ENCODE measurements at regions not wholly inside any gene's neighbourhood (a gene's known extent, or its start where the extent isn't known, plus 50 kb on each side); places are given as distances from the start of the nearest gene placed in this dataset.
"Not testable (repeated sequence)": the region's sequence is repeated elsewhere in the genome, so short reads cannot be mapped to it uniquely, and the experiment has no call there.

DNA sequence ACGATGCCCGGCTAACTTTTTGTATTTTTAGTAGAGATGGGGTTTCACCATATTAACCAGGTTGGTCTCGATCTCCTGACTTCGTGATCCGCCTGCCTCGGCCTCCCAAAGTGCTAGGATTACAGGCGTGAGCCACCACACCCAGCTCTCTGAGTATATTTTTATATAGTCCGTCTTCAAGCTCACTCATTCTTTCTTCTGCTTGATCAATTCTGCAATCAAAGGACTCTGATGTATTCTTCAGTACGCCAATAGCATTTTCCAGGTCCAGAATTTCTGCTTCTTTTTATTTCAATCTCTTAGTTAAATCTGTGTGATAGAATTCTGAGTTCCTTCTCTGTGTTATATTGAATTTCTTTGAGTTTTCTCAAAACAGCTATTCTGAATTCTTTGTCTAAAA is 281.9 kb upstream of the PMFBP1 start:
- DNase-seq: not testable (repeated sequence)

DNA sequence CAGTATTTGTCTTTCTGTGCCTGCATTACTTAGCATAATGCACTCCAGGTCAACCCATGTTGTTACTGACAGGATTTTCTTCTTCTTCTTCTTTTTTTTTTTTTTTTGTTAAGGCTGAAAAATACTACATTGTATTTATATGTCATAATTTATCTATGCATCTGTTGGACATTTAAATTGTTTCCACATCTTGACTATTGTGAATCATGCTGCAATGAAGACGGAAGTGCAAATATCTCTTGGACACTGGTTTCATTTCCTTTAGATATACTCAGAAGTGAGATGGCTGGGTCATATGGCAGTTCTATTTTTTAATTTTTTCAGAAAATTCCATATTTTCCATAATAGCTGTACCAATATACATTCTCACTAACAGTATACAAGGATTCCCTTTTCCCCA is 272.7 kb upstream of the PMFBP1 start:
- no peak for DNase-seq

DNA sequence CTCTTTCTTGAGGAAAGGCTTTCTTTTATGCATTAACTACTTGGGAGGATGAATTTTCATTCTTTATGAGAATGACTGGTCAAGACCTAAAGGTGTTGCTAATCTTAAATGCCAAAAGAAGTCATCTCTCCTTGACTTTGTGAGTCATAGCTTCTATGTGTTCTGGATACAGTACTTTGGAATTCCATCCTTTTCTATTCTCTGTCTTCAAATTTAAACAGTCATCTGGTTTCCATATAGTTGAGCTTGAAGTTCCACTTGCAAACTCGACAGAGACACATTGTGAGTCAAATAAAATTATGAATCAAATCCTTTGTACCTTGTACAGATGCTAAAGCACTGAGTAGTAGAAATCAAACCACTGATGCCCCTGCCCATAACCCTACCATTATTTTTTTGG is 271.9 kb upstream of the PMFBP1 start:
- DNase-seq: no peak

DNA sequence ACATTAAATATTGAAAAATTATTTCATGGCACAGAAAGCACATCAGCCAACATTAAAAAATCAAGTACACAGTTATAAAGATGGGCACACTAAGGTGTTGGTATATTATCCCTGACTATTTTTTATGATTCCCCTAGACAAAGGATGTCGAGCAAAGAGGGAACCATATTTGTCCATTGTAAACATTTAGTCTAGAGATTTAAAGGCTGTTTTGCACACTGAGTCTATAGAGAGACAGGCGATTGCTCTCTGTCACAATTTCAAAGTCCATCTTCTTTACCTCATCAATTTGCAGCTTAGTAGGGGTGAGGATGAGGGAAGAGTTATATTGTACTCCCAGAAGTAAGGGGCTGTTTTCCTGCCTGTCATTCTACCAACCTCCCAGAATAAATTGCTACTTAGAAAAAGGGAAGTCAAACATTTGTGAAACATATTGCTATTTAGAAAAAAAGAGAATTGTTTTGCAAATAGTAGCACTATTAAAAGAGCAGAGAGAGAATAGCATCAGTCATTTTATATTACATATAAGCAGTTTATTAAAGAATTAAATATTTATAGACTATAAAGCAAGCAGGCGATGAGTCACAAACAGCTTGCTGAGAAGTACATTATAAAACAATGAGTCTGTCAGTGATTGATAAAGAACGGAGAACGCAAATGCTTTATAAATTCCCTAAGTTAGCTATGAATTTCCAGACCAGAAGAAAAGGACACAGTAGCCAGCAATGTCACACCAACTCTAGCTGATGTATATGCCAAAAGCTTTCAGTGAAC is 270.6 kb upstream of the PMFBP1 start:
- no peak for DNase-seq

DNA sequence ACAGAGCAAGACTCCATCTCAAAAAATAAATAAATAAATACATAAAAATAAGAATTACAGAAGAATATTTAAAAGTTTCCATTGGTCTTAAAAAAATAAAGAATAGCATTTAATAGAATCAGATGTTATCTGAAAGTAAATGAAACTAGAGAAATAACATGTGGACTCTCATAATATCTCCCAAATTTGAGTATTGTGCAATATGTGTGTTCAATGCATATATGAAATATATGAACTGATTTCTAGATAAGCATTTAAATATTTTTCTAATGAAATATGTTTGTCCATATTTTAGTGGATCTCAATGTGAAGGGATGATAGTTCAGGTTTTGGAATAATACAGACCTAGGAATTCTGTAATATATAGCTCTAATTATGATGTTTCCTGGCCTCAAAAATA is 265.9 kb upstream of the PMFBP1 start:
- no peak for DNase-seq

DNA sequence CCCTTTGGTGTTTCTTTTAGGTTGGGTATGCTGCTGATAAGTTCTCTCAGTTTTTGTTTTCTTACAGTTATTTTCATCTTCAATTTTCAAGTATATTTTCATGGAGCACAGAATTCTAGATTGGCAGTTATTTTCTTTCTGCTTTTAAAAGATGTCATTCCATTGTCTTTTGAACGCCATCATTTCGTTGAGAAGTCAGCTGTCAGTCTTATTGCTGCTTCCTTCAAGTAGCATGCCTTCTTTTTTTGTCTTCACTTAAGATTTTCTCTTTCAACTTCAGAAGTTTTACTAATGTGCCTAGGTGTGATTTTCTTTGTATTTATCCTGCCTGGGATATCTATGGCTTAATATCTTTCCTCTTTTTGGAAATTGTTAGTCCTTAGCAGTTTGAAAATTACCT is 262.2 kb upstream of the PMFBP1 start:
- no peak for DNase-seq

DNA sequence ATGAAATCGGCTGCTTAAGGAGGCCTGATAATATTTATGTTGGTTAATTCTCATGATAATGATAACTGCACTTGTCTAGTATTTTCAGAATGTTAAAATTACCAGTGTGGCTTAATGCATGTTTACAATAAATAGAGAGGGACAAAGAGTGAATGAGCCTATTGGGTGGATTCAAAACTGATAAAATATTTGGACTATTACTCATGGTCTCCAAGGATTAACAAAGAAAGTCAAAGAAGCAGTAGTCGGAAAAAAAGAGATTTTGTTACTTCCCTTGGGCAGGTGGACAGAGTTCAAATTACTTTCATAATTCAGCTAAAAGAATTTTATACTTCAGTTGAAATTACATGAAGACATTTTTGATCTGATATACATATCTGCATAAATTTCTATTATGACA is 258.2 kb upstream of the PMFBP1 start:
- no peak for DNase-seq

DNA sequence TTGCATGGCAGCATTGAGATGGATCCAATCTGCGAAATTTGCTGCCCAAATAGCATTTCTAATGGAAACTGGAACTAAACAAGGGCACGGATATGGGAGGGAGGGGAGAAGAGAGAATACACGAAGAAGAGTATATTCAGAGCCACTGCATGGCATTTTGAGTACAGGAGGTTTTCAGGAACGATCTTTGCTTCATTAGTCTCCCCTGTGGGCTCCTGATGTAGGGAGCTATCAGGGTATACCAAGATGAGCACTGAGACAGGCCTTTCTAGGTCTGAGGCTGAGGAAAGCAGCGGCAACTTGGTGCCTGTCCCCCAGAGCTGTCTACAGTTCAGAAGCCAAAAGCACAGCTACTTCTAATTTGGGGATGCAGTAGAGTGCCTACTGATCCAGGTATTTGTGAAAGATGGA is 257.7 kb upstream of the PMFBP1 start:
- no peak for DNase-seq

DNA sequence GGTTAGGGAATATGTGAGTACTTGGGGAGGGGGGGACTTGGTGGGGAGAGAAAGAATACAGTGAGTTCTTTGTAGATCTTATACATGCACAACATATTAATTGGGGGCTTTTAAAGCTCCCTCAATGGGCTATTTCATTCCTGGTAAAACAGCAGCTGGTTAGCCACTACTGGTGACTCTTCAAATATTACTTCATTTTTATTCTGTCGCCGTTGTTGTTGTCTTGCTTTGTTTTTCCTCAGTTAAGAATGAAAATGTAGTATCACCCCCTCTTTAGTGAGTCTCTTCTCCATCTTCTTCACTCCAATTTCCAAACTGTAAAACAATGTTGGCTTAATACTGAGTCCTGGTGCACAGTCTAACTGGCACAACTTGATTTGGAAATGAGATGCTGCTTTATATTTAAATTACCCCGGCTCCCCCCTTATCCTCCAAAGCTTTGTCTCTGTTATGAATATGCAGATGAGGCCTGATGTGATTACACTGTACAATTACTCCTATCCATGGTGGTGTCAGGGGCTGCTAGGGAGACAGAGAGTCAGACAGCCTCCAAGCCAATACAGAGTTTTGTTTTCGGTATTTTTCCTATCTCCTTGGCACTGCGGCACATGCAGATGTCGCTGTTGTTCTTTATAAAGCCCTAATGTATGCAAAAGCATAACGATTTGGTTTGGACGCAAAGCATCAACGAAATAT is 256.9 kb upstream of the PMFBP1 start:
- no peak for DNase-seq

DNA sequence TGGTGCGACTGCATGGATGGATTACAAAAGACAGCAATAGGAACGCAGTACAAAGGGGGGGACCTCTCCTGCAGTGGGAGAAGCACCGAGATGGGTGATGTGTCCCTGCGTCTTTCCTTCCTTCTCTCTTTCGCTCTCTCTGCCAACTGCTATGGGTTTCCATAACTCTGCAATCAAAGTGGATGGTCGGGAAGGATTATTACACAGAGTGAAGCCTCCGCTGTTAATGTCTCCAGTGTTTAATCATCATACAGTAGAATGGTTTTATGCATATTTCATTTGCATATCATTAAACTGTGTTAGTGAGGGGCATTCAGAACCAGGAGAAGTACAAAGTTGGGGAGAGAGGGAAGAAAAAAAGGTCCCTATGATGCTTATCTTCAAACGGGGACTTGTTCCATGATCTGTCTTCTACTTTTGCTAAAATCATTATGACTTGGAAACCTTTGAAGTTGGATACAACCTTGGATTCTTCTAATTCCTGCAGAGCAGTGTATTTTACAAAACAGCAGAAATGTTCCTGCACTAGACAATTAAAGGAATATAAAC is 255.9 kb upstream of the PMFBP1 start:
- DNase-seq: no peak

DNA sequence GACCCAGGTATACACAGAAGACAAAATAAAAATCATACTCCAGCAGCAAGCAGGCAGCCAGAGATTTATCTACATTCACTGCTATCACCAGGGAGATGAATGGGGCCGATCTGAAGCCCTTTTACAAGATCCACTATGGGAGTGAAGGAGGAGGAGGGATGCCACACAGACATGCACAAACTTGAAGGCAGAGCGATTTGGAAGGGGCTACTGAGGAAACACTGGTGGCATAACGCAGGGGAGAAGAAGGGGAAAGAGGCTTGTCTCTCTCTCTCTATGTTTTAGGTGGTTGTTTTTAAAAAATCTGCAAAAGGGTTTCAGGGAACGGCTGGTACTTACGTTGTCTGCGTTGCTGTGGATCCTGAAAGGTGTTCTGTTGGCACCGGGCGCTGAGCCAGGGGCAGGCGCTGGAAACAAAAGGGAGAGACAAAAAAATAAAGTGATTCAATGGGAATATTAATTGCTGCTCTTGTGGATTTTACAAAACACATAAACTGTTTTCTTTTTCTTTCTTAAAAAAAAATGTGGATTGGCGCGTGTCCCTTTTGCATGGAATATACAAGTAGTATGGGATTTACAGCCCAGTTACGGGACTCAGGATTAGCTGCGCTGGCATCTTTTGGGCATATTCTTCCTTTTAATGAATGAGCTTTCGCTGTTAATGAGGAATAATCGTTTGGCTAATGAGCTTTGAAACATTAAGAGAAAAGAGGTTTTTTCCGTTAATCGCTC is 255.3 kb upstream of the PMFBP1 start:
- no peak for DNase-seq

DNA sequence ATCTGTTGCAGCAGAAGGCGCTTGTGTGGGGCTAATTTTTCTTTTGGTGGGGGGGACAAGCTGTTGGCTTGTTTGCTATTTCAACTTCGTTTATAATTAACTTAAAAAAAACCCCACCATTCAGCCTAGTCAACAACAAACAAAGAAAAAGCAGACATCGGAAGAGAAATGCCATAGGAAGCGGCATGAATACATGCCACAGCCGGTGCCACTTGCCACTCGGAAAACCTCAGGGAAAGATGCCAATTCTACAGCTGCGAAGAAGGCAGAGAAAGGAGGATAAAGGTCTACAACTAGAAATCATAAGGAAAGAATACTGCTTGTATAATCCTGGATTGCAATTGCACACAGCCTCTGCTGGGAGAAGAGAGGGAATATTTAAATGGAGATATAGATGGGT is 254.4 kb upstream of the PMFBP1 start:
- DNase-seq: no peak

DNA sequence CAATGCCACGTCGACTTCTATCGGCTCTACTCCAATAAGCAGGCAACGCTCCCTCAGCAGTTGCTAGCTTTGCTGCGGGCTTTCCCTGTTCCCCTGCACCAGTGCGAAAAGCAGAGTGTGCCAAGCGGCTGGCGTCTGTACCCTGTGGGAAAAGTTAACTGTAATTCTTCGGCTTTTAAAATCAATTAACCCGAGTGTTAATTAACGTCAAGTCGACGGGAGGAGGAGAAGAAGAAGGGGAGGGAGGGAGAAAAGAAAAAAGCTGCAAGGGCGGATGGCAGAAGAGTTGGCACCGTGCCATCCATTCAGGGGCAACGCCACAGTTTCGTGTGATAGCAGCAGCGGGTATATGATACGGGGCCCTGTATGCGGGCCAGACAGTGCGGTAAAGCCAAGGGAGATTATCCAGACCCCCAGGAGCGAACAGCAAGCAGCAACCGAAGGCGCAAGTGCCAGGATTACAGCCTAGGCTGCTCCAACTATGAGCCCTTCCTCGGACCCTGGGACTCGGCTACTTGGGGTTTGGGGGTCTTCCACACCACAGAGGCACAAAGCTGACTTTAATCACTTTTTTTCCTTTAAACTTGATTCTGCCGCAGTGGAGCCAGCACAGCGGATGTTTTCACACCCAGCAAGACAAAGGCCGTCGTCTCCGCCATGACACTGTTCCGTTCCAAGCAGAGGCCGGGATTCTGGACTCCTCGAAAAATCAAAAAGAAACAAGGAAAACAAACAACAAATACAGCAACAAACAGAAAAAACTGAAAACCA is 253.8 kb upstream of the PMFBP1 start:
- no peak for DNase-seq

DNA sequence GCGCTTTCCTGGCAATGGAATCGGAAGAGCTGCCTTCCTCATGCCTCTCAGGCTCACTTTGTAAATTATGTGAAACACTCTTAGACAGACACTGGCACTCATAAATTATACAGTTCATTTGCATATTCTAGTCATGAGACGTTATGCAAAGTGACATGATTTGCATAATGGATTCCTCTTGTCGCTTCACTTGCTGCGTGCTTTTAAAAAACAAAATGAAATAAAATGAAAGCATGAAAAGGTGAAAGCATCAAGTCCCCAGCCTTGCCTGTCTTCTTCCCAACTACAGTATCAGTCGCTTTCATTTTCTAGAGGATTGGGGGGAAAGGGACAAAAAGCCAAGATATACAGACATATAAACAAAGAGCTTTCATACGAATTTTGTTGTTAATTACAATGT is 252.8 kb upstream of the PMFBP1 start:
- no peak for DNase-seq

DNA sequence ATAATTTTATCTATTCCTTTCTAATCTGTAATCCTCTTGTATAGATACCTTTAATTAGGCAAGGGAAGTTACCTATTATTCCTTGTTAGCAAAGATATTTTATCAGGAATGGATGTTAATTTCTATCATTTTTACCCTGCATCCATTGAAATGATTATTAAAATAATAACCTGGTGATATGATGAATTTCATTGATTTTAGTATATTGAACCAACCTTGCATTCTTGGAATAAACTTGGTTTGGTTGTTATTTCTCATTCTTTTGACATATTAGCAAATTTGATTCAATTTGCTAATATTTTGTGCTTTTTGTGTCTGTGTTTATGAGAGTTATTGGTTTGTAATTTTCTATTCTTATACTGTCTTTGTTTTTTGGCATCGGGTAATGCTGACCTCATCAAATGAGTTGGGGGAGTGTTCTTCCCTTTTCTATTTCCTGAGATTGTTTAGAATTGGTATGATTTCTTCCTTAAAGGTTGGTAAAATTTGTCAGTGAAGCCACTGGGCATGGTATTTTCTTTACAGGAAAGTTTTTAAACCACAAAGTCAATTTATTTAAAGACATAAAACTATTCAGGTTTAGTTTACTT is 250.4 kb upstream of the PMFBP1 start:
- DNase-seq: no peak

DNA sequence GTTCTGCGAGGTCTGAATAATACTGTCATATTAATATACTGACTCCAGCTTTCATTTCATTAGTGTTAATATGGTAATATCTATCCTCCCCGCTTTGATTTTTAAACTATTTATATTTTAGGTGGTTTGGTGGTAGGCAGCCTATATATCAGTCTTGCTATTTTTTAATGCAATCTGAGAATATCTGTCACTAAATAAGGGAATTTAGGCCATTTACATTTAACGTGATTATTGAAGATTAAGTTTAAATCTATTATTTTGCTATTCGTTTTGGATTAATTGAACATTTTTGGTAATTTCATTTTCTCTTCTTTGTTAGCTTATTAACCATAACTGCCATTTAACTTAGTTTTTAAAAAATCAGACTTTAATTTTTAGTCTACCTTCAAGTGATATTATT is 247.7 kb upstream of the PMFBP1 start:
- DNase-seq: no peak

DNA sequence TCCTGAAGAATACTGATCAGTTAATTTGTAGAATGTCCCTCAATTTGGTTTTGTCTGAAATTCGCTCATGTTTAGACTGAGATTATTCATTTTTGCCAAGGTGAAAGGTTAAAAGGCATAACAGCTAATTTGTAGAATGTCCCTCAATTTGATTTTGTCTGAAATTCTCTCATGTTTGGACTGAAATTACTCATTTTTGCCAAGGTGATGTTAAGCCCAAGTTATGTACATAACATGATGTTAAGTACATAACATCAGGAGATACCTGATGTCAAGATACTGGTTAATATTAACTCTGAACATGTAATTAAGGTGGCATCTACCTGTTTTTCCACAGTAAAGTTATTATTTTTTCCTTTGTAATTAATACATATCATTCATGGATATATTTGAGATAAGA is 243.4 kb upstream of the PMFBP1 start:
- no peak for DNase-seq

DNA sequence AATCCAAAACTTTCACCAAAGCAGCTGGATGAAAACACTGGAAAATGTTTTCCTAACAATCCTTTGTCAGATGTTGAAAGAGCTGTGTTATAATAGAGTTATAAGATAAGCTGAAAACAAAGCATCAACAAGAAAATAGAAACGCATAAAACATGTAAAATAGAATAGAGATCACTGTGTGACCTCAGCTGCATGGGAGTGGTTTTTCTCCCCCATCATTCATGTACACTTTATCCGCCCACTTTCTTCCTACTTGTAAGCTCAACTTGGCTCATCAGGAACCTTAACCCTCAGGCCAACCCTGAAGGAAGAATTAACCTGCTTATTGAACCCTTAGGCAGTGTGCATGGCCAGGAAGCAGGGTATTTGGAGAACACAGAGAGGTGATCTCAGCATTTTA is 238.5 kb upstream of the PMFBP1 start:
- DNase-seq: no peak

DNA sequence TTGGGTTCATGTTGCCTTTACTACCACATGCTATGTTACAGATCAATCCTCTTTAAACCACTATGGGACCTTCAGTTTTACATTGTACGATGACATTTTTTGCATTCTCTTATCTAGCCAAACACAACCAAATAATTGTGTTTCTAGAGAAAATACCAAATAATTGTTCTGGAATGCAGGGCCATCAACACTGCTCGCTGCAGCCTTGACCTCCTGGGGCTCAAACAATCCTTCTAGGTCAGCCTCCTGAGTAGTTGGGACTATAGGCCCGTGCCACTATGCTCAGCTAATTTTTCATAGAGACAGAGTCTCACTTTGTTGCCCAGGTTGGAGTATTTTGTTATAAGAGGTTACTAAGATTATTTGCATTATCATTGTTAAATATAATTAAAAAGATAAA is 237.5 kb upstream of the PMFBP1 start:
- DNase-seq: no peak

DNA sequence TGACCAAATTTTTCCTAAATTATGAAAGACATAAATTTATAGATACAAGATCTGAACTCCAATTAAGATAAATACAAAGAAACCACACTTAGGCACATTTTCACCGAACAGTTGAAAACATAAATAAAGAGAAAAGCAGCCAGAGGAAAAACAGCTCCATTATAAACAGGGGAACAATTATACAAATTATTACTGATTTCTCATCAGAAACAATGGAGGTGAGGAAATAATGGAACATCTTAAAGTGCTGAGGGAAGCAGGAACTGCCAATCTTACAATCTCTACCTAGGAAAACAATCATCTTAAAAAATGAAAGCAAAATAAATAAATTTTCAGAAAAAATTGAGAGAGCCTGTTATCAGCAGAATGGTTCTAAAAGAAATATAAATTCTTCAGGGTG is 234.4 kb upstream of the PMFBP1 start:
- no peak for DNase-seq

DNA sequence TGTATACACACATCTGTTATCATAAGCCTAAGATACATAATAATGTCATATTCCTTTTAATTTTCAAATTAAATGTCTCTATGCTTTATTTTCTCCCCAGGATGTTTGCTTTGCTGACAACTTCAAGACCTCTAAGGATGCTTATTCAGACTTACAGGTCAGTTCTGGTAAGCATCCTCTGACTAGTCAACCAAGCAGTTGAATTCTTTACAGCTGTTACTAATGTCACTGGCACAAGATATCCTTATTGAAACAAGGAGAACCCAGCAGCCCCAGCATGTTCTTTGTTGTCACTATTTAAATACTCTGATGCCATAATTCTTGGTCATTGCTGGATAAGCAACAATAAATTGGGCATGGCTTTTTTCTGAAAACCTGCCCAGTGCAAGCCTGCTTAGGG is 232.3 kb upstream of the PMFBP1 start:
- no peak for DNase-seq

DNA sequence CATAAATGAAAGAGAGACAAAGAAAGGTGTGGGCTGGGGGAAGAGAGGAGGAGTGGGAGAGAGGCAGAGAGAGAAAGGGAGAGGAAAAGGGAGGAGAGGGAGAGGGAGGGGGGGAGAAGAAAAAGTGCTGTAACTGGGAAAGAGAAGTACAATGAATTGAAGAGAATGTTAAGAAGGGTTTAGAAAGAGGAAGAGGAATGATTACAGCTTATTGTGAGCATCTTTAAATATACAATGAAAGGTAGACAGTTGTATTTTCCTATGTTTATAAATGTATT is 229.1 kb upstream of the PMFBP1 start:
- DNase-seq: no peak

All from RPMI8226 (cell line).